Activated CD8-positive, alpha-beta memory T cell treated with anti-CD3 and anti-CD28 coated beads, Interleukin-2, amount 50 U/mL, for 24 hours (primary cell): ENCODE measurements at regions not wholly inside any gene's neighbourhood (a gene's known extent, or its start where the extent isn't known, plus 50 kb on each side); places are given as distances from the start of the nearest gene placed in this dataset.

Source experiments
- DNase-seq: peaks from one replicate; pipeline ENCODE4 v3.0.0-alpha.2; 2020; ENCODE audit errors: extremely low read depth

GRCh38 chr6:22027040-22027725 is 269.7 kb downstream of the PRL start:
- DNase-seq: no peak

GRCh38 chr6:22028403-22029090 is 268.3 kb downstream of the PRL start:
- DNase-seq: no peak

- no peak for DNase-seq
These were observed 267.7 kb downstream of the PRL start for GRCh38 chr6:22029171-22029570.

GRCh38 chr6:22030730-22031619 is 265.9 kb downstream of the PRL start:
- DNase-seq: no peak

DNA sequence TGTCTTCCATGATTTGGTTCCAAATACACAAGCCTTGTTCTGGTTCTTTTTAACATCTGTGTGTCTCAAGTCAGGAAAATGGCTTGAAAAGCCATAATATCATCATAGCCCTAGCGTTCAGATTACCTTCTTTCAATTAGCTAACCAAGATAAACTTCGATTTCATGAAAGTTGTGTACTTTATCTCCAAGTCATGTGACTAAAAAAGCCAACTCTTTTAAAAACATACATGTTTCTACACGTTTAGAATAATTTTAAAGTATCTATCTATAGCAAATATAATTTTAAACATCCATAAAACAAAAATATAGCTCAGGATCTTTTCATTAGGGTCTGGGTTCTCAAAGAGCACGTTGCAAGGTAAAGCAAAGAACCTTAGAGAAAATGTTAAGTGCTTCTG is 261.1 kb downstream of the PRL start:
- no peak for DNase-seq

DNA sequence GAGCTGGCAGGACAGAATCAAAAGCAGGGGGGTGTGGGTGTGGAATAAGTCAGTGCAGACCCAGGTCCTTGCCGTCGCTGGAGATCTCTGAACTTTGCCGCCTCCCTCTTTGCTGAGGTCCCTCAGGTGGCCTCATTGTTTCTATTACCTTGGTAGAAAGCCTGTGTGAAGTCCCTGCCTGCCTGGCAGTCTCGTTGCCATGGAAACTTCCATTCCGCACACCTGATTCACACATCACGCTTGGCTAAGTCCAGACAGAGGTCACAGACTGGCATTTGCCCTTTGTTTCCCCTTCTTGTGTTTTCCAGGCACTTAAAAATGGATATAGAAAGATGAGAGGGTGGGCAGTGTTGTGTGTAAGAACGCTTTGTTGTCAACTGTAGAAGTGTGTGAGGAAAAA is 260.6 kb downstream of the PRL start:
- no peak for DNase-seq

DNA sequence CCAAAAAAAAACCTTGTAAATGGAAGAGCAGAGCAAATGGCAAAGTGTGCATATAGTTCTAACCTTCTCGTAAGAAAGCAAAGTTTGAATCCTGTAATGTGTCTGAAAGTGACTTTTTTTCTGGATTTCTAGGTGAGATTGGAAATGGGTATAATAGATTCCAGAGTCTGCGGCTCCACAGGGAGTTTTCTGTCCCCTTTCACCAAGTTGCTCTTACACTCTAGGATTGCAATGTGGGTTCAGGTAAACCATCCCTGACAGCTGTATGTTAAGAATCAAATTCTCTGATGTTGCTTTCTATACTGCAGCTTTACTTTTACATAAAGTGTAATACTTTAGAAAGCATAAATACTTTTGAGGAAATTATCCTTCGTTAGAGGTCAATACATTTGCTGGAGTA is 260.1 kb downstream of the PRL start:
- no peak for DNase-seq

DNA sequence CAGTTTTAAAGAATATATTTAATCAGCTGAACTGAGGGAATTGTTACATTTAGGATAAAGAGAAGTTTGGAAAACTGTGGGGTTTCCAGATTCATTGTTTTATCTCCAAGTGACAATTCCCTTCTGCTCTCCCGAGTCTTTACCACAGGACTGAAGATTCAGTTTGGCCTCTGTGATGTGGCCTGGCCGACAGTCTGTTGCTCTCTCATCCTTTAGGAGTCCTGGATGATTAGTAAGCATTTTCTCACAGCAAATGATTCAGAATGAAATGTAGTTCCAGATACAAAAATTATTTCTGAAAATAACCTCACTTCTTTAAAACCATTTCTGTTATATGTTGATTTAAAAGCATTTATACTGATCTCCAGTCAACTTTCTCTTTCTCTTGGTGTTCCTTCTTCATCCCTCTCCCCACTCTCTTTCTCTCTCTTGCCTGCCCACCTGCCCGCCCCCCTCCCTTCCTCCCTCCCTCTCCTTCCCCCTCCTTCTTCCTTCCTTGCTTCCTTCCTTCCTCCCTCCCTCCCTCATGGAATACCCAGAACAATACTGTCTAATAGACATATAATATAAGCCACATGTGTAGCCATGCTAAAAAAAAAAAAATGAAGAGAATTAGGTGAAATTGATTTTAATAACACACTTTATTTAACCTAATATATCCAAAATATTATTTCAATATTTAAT is 254.9 kb downstream of the PRL start:
- no peak for DNase-seq

- no peak for DNase-seq
These were observed 254.1 kb downstream of the PRL start for GRCh38 chr6:22042706-22043105.

DNA sequence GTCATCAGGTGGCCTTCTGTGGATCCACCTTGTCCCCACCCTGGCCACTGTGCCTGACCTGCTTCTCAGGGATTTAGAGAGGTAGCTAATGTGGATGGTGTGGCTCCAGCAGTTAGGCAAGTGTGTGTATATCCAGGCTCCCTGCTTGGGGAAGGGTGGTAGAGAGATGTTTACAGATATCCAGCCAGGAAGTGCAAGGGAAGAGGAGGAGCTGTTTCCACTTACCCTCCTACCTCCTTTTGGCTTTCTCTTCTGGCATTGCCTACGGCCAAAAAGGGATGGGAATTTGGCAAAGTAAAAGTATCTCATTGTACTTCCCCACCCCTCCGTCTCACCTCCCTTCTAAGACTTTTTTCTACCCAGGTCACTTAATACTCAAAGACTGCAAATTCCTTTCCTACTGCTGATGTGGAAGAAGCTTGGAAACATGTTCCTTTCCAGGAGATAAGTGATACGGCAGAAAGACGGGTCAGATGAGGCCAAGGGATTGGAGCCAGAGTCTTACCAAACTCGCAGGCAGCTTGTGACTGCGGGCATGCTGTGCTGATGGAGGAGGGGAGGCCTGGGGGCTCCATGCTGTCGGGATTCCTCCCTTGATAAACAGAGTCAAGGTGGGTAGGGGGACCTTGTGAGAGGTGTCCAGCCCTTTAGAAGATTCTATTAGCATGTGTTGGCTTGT is 253.4 kb downstream of the PRL start:
- no peak for DNase-seq

- DNase-seq: no peak
These were observed 251.4 kb downstream of the PRL start for GRCh38 chr6:22045261-22045912.

- no peak for DNase-seq
These were observed 247.8 kb downstream of the PRL start for GRCh38 chr6:22049002-22049401.

DNA sequence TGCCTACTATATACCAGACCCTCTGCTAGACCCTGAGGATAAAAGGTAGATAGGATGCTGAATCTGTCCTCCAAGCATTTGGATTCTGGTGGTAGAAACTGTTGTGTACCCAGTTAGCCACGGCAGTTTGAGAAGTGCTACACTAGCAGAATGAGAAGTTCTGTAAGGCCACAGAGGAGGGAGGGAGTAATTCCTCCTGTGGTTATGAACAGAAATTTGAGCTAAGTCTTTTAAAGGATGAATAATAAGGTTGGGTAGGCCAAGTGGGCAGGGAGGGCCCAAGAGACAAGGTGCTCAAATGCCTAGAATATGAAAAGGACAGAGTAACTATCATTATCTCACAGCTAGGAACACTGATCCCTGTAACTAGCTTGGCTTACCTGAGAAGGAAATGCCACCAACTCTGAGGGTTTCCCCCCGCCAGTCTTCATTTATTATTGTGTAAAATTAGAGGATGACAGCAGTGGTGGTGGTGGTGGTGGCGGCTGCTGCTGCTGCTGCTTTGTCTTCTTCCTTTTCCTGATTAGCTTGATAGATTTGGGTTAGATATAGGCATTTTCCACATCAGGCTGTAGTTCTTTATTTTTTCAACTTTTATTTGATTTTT is 243.3 kb downstream of the PRL start:
- DNase-seq: no peak

GRCh38 chr6:22056398-22056797 is 240.4 kb downstream of the PRL start:
- DNase-seq: no peak

GRCh38 chr6:22057962-22058361 is 238.9 kb downstream of the PRL start:
- no peak for DNase-seq

- DNase-seq: no peak
These were observed 237.7 kb downstream of the PRL start for GRCh38 chr6:22059126-22059525.

DNA sequence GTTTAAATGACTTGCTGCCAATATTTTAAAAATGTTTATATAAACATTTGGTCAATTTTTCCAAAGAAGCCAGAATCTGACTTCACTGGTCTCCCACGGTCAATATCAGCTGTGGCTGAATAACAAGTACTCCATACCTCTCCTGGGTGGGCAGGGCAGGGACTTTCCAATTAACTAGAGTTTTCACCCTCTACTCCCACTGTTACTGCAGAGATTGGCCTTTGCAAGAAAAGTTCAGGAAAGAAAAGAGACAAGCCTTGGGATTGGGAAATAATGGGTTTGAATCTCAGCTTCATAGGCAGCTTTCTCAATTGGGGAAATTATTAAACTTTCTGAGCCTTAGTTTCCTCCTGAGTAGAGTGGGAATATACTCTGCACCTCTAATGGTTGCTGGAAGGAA is 236.9 kb downstream of the PRL start:
- no peak for DNase-seq

DNA sequence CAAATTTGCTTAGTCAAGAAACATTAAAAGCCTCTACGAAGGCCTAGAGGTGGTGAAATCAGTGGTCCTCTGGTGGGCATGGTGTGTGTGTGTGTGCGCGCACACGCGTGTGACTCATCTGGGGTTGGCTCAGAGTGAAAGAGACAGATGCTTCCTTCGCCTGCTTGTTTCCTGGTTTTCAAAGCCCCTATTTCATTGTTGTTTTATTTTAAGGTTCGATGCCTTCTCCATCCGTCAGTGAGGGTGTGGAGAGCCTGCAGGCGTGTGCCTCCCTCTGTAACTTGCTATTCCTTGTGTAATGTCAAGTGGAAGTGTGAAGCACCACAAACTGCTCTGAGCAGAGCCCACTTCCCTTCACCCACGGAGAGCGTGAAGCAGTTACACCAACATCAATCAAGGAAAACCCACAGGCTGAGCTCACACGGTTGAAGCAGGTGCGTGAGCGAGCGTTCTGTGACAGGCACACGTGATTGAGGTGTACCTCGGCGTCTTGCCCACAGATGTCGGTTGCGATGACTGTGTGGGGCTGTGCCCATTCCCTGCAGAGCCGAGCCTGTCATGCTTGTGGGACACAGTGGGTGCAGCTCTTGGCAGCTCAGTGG is 233.9 kb downstream of the PRL start:
- peak; percentile 5 for DNase-seq

GRCh38 chr6:22064558-22064957 is 232.3 kb downstream of the PRL start:
- no peak for DNase-seq

DNA sequence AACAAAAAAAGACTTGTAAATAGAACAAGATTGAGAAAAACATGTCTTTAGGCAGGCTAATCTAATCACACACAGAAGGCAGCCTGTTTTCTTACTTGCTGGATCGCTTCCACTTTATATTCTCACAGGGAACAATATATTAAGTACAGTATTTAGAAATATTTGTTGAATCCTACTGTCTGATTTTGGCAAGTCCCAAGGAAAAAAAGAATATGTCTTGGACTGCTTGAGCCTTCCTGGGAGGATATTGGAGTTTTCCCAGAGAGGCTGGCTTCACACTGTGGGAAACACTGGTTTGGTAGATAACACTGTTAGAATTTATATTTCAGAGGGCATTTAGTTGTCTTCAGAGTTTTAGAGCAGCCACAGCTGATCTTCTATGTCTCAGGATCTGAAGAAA is 229.7 kb downstream of the PRL start:
- DNase-seq: no peak
